PC-9 (cell line): ENCODE measurements at regions not wholly inside any gene's neighbourhood (a gene's known extent, or its start where the extent isn't known, plus 50 kb on each side); places are given as distances from the start of the nearest gene placed in this dataset.
A peak's percentile ranks its signal among the peaks of the same experiment; 100 is the strongest.

Experiments used
- BruUV-seq: library from RNA; stranded (reverse); fragments of 400-500 nt; replicated peaks from 2 replicates; lab custom pipeline; 2021; lab: Mats Ljungman, UMichigan
- CTCF ChIA-PET: fragments of 300-600 bp; sonication (Branson Sonifier 250); formaldehyde crosslinking; loops from one replicate; lab custom pipeline; 2022; ENCODE audit warnings: antibody characterized with exemption; lab: Charles Lee
- POLR2A ChIA-PET: fragments of 300-600 bp; sonication (Branson Sonifier 250); formaldehyde crosslinking; loops from one replicate; lab custom pipeline; 2022; ENCODE audit warnings: antibody characterized with exemption; ENCODE audit not compliant: unreplicated experiment; lab: Charles Lee
- DNase-seq, 2 experiments: peaks; one replicate each; pipeline versions ENCODE4 v3.0.0 to v3.0.0-alpha.2; 2015 to 2022; ENCODE audit warnings: mixed read lengths in 1 of 2
- H2AFZ ChIP-seq: fragments of 200-600 bp; sonication (generic); 2 replicates; pipeline ENCODE4 v1.8.1; 2017; ENCODE audit warnings: antibody characterized with exemption
- H3F3A ChIP-seq: fragments of 200-600 bp; sonication (generic); 2 replicates; pipeline ENCODE4 v1.8.1; 2017; ENCODE audit warnings: antibody characterized with exemption, mild to moderate bottlenecking, low read depth; ENCODE audit not compliant: insufficient read depth
- H3K27ac ChIP-seq: fragments of 200-600 bp; sonication (generic); 2 replicates; pipeline ENCODE4 v1.6.1; 2016; ENCODE audit warnings: mixed run types
- H3K27me3 ChIP-seq: fragments of 200-600 bp; sonication (generic); 2 replicates; pipeline ENCODE4 v1.6.1; 2016; ENCODE audit warnings: low read depth, mixed run types; ENCODE audit not compliant: insufficient read depth
- H3K36me3 ChIP-seq: fragments of 200-600 bp; sonication (generic); 2 replicates; pipeline ENCODE4 v1.6.1; 2016; ENCODE audit warnings: low read depth, mixed run types
- H3K4me1 ChIP-seq: fragments of 200-600 bp; sonication (generic); replicated peaks from 2 replicates; pipeline ENCODE4 v1.6.1; 2016; ENCODE audit warnings: mixed run types; ENCODE audit not compliant: insufficient read depth
- H3K4me2 ChIP-seq: fragments of 200-600 bp; sonication (generic); 2 replicates; pipeline ENCODE4 v1.6.1; 2017; ENCODE audit warnings: mixed run types
- H3K4me3 ChIP-seq: fragments of 200-600 bp; sonication (generic); 2 replicates; pipeline ENCODE4 v1.6.1; 2016; ENCODE audit warnings: mixed run types
- H3K79me2 ChIP-seq: fragments of 200-600 bp; sonication (generic); 2 replicates; pipeline ENCODE4 v1.6.1; 2017; ENCODE audit warnings: low read depth, mixed run types
- H3K9me2 ChIP-seq: fragments of 200-600 bp; sonication (generic); 2 replicates; pipeline ENCODE4 v1.8.1; 2017; ENCODE audit warnings: mild to moderate bottlenecking; ENCODE audit not compliant: insufficient read depth
- H3K9me3 ChIP-seq: fragments of 200-600 bp; sonication (generic); 2 replicates; pipeline ENCODE4 v1.8.1; 2016; ENCODE audit warnings: low read depth; ENCODE audit not compliant: insufficient read depth
- H4K20me1 ChIP-seq: fragments of 200-600 bp; sonication (generic); 2 replicates; pipeline ENCODE4 v1.8.1; 2017; ENCODE audit not compliant: insufficient read depth
- EZH2 ChIP-seq: fragments of 200-600 bp; sonication (generic); IDR thresholded peaks from 2 replicates; pipeline ENCODE4 v1.8.0; 2017; ENCODE audit warnings: antibody characterized with exemption, low read depth
- intact Hi-C: fragments of 100-400 bp; cut with micrococcal nuclease; formaldehyde crosslinking; loops from one replicate; pipeline ENCODE4 v1.10.0; 2022; ENCODE audit not compliant: unreplicated experiment
- TF ChIP-seq, protein P1 (sequence below): fragments of 200-600 bp; sonication (generic); conservative IDR thresholded peaks from 2 replicates; pipeline ENCODE4 v1.6.1; 2017; ENCODE audit warnings: mixed run types, antibody characterized with exemption, mild to moderate bottlenecking, moderate library complexity

GRCh38 chrX:144586756-144587155 lies 660.5 kb upstream of the SPANXN1 start:
- Histone ChIP-seq H2AFZ (no peak overlapping the region), H3K36me3 (no peaks in the 10 kb centered on the region), H3K27ac (no peak overlapping the region), H3K9me2 (no peaks in the 10 kb centered on the region), H3K4me3 (no peak overlapping the region), H3K79me2 (no peaks in the 10 kb centered on the region), H3K27me3 (no peaks in the 10 kb centered on the region), H3F3A (no peaks in the 10 kb centered on the region), H3K9me3 (no peaks in the 10 kb centered on the region), H4K20me1 (no peaks in the 10 kb centered on the region), H3K4me1 (no peaks in the 10 kb centered on the region), H3K4me2 (no peak overlapping the region)
- ChIA-PET POLR2A (no interaction called here), CTCF (no interaction called here)
- peak; percentile 38 to 50 for DNase-seq
- TF ChIP-seq, protein P1, sequence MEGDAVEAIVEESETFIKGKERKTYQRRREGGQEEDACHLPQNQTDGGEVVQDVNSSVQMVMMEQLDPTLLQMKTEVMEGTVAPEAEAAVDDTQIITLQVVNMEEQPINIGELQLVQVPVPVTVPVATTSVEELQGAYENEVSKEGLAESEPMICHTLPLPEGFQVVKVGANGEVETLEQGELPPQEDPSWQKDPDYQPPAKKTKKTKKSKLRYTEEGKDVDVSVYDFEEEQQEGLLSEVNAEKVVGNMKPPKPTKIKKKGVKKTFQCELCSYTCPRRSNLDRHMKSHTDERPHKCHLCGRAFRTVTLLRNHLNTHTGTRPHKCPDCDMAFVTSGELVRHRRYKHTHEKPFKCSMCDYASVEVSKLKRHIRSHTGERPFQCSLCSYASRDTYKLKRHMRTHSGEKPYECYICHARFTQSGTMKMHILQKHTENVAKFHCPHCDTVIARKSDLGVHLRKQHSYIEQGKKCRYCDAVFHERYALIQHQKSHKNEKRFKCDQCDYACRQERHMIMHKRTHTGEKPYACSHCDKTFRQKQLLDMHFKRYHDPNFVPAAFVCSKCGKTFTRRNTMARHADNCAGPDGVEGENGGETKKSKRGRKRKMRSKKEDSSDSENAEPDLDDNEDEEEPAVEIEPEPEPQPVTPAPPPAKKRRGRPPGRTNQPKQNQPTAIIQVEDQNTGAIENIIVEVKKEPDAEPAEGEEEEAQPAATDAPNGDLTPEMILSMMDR: no peak
- no peak for TF ChIP-seq EZH2
- intact Hi-C loops: no loop called here
- BruUV-seq: no TSS peak

DNA sequence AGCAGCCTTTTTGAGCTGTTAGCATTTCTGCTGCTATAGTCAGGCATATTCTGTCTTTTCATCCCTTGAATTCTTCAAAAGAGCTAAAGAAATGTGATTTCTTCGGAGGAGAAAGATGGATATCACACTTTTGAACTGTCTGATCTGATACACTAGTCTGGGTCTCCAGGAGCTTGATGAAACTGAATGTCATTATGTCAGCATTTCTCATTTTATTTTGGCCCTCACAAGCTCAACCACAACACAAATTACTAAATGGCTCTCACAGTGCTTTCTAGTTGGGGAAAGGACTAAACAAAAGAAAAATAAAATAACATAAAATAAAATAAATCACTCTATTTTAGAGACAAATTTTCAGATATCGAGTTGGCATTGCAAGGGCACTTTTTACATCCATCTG lies 655.3 kb upstream of the SPANXN1 start:
- no peaks in the 10 kb centered on the region for H3K4me1 ChIP-seq
- H3K4me3 ChIP-seq: no peak overlapping the region
- CTCF ChIA-PET: no interaction called here
- H3K36me3 ChIP-seq: no peaks in the 10 kb centered on the region
- no peak for DNase-seq
- no peaks in the 10 kb centered on the region for H3K9me3 ChIP-seq
- no peaks in the 10 kb centered on the region for H3K79me2 ChIP-seq
- no TSS peak for BruUV-seq
- H3K4me2 ChIP-seq: no peak overlapping the region
- H3K27me3 ChIP-seq: no peaks in the 10 kb centered on the region
- POLR2A ChIA-PET: no interaction called here
- no peaks in the 10 kb centered on the region for H3F3A ChIP-seq
- H2AFZ ChIP-seq: no peak overlapping the region
- no peak overlapping the region for H3K27ac ChIP-seq
- H4K20me1 ChIP-seq: no peaks in the 10 kb centered on the region
- no peak for TF ChIP-seq EZH2
- TF ChIP-seq, protein P1: no peak
- intact Hi-C loops: no loop called here
- no peaks in the 10 kb centered on the region for H3K9me2 ChIP-seq

DNA sequence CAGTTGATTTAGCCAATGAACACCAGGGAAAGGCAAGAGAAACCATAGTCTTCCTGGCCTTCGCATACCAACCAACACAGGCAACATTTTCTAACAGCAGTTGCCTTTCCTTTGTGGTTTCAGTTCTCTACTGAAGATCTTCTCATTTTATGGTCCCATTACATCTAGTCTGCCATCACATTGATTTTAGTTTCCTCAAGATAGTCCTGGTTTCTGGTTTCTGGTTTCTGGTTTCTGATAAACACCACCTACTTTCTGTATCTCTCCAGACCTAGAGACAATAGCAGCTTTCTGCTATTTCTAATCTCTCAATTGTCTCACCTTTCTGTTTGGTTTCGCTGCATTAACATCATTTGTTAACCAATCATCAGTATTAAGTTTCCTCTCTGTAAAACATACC lies 646.3 kb upstream of the SPANXN1 start:
- intact Hi-C loops: no loop called here
- ChIA-PET POLR2A (no interaction called here), CTCF (no interaction called here)
- H2AFZ ChIP-seq: no peak overlapping the region
- no peaks in the 10 kb centered on the region for H3K36me3 ChIP-seq
- no peak for DNase-seq
- H3F3A ChIP-seq: no peaks in the 10 kb centered on the region
- TF ChIP-seq, protein P1: no peak
- no peak for TF ChIP-seq EZH2
- H3K4me1 ChIP-seq: no peaks in the 10 kb centered on the region
- no TSS peak for BruUV-seq
- H3K27me3 ChIP-seq: no peaks in the 10 kb centered on the region
- H3K27ac ChIP-seq: no peak overlapping the region
- H3K4me3 ChIP-seq: no peak overlapping the region
- H3K9me2 ChIP-seq: no peaks in the 10 kb centered on the region
- no peaks in the 10 kb centered on the region for H3K79me2 ChIP-seq
- H3K4me2 ChIP-seq: no peak overlapping the region
- no peaks in the 10 kb centered on the region for H3K9me3 ChIP-seq
- no peaks in the 10 kb centered on the region; the same call in 1 of the 2 replicates for H4K20me1 ChIP-seq
